ENCODE measurements at regions not wholly inside any gene's neighbourhood (a gene's known extent, or its start where the extent isn't known, plus 50 kb on each side); places are given as distances from the start of the nearest gene placed in this dataset.

- TF ChIP-seq, protein P1, sequence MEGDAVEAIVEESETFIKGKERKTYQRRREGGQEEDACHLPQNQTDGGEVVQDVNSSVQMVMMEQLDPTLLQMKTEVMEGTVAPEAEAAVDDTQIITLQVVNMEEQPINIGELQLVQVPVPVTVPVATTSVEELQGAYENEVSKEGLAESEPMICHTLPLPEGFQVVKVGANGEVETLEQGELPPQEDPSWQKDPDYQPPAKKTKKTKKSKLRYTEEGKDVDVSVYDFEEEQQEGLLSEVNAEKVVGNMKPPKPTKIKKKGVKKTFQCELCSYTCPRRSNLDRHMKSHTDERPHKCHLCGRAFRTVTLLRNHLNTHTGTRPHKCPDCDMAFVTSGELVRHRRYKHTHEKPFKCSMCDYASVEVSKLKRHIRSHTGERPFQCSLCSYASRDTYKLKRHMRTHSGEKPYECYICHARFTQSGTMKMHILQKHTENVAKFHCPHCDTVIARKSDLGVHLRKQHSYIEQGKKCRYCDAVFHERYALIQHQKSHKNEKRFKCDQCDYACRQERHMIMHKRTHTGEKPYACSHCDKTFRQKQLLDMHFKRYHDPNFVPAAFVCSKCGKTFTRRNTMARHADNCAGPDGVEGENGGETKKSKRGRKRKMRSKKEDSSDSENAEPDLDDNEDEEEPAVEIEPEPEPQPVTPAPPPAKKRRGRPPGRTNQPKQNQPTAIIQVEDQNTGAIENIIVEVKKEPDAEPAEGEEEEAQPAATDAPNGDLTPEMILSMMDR (conservative IDR thresholded peaks at IDR 0.05; ENCODE audit: low read depth, low read length) = no peak
- TF ChIP-seq EZH2 (IDR thresholded peaks at IDR 0.05; ENCODE audit: borderline replicate concordance, low read depth, low read length, poor library complexity, severe bottlenecking) = no peak
These were observed 309.7 kb downstream of the GUCY2F start for GRCh38 chrX:109172091-109172602.
